ENCODE measurements at regions not wholly inside any gene's neighbourhood (a gene's known extent, or its start where the extent isn't known, plus 50 kb on each side); places are given as distances from the start of the nearest gene placed in this dataset.

DNA sequence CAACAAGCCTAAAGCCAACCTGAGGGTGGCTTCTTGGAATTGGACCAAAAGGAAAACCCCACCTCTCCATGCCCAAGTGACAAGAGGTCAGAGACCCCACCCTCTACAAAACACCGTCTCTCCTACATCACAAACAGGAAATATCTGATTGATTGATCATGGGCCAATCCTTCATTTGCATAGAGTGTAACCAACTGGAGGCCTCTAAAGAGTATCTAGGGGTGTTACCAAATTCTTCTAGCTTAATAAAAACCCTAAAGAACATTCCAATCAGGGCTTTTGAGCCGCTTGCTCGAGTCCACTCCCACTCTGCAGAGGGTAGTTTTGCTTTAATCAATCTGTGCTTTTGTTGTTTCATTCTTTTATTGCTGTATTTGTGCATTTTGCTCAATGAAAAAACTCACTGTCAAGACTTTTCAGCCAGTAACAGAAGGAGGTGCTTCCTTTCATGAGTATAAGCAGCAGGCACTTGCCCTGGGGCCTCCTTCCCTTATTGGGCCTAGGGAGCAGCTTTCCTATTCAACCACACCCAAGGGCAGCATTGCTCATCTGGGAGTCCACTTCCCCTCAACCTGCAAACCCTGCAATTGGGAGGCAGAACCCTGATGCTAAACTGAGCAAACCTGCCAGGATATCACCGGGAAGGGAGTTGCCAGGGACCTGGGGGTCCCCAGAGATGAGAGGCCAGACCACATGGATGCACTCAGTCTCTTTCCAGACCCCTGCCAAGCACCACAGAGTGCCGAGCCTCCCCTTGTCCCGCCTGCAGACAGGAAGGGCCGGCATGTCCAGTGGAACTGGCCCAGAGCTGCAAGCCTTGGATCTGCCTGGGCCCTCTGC, 154.3 kb upstream of the VSTM2B start:
- dilution Hi-C loops (cut with MboI; ENCODE audit: extremely low pct_ligation_motif_present, low sequenced_read_pairs), result no loop called here
- no peaks in the 10 kb centered on the region for H4K20me1 ChIP-seq (ENCODE audit: control insufficient read depth, extremely low read depth, insufficient read depth, low read length)
- H3K4me1 ChIP-seq (ENCODE audit: control insufficient read depth, extremely low read depth, insufficient read depth, low read length), result no peaks in the 10 kb centered on the region
- H3K79me2 ChIP-seq (ENCODE audit: control insufficient read depth, insufficient read depth, low read length), result no peaks in the 10 kb centered on the region
- H3K9ac ChIP-seq (ENCODE audit: control insufficient read depth, extremely low read depth, insufficient read depth, low read length), result no peak overlapping the region
- H3K27ac ChIP-seq (ENCODE audit: control insufficient read depth, insufficient read depth, low read length), result no peak overlapping the region
- no peak overlapping the region for H3K4me2 ChIP-seq (ENCODE audit: control insufficient read depth, extremely low read depth, insufficient read depth, low read depth, low read length)
- no peak overlapping the region for H2AFZ ChIP-seq (ENCODE audit: control insufficient read depth, low read length)
- H3K27me3 ChIP-seq (ENCODE audit: control insufficient read depth, extremely low read depth, insufficient read depth, low read length), result no peaks in the 10 kb centered on the region
- DNase-seq (ENCODE audit: low read depth, low spot score), result no peak
- H3K36me3 ChIP-seq (ENCODE audit: control insufficient read depth in 2 of 2, extremely low read depth in 1 of 2, insufficient read depth in 2 of 2, low read length in 2 of 2), result no peaks in the 10 kb centered on the region
- TF ChIP-seq, protein P1, sequence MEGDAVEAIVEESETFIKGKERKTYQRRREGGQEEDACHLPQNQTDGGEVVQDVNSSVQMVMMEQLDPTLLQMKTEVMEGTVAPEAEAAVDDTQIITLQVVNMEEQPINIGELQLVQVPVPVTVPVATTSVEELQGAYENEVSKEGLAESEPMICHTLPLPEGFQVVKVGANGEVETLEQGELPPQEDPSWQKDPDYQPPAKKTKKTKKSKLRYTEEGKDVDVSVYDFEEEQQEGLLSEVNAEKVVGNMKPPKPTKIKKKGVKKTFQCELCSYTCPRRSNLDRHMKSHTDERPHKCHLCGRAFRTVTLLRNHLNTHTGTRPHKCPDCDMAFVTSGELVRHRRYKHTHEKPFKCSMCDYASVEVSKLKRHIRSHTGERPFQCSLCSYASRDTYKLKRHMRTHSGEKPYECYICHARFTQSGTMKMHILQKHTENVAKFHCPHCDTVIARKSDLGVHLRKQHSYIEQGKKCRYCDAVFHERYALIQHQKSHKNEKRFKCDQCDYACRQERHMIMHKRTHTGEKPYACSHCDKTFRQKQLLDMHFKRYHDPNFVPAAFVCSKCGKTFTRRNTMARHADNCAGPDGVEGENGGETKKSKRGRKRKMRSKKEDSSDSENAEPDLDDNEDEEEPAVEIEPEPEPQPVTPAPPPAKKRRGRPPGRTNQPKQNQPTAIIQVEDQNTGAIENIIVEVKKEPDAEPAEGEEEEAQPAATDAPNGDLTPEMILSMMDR (optimal IDR thresholded peaks at IDR 0.05 in 1 of 3, IDR thresholded peaks at IDR 0.05 in 1 of 3, conservative IDR thresholded peaks at IDR 0.05 in 1 of 3; ENCODE audit: extremely low read depth in 1 of 3, insufficient read depth in 2 of 3, low read length in 3 of 3), result no peak
- TF ChIP-seq EZH2 (IDR thresholded peaks at IDR 0.05; ENCODE audit: low read length), result no peak
- FAIRE-seq, result no peak
- no peak overlapping the region for H3K4me3 ChIP-seq (ENCODE audit: control insufficient read depth in 2 of 3, extremely low read depth in 1 of 3, insufficient read depth in 2 of 3, low read depth in 1 of 3, low read length in 3 of 3)
- H3K9me3 ChIP-seq (ENCODE audit: control insufficient read depth, low read depth, low read length), result peaks cover 4% of the 10 kb centered on the region
- H3K9me1 ChIP-seq (ENCODE audit: control insufficient read depth, extremely low read depth, insufficient read depth, low read length), result no peaks in the 10 kb centered on the region

DNA sequence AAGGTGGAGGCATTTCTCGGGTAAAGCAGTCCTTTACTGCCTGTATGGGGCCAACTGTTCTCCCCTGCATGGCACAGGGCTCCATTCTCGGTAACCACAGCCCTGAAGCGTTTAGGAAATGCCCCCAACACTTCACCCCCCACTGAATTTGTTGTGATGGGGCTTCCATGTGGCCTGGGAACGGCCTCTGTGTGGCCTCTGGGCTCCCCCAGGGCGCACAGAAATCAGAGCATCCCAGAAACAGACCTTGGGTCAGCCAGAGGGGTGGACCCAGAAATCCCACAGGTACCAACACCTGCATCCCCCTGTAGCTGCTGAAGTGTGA, 153.7 kb upstream of the VSTM2B start:
- H3K9me3 ChIP-seq (ENCODE audit: control insufficient read depth, low read depth, low read length), result peaks cover 6% of the 10 kb centered on the region
- no peak overlapping the region for H3K9ac ChIP-seq (ENCODE audit: control insufficient read depth, extremely low read depth, insufficient read depth, low read length)
- H3K4me1 ChIP-seq (ENCODE audit: control insufficient read depth, extremely low read depth, insufficient read depth, low read length), result no peaks in the 10 kb centered on the region
- H3K79me2 ChIP-seq (ENCODE audit: control insufficient read depth, insufficient read depth, low read length), result no peaks in the 10 kb centered on the region
- H3K4me3 ChIP-seq (ENCODE audit: control insufficient read depth in 2 of 3, extremely low read depth in 1 of 3, insufficient read depth in 2 of 3, low read depth in 1 of 3, low read length in 3 of 3), result no peak overlapping the region
- dilution Hi-C loops (cut with MboI; ENCODE audit: extremely low pct_ligation_motif_present, low sequenced_read_pairs), result no loop called here
- H3K27ac ChIP-seq (ENCODE audit: control insufficient read depth, insufficient read depth, low read length), result no peak overlapping the region
- FAIRE-seq (no peak), DNase-seq (ENCODE audit: low read depth, low spot score) (no peak)
- no peak for TF ChIP-seq EZH2 (IDR thresholded peaks at IDR 0.05; ENCODE audit: low read length)
- TF ChIP-seq, protein P1 (optimal IDR thresholded peaks at IDR 0.05 in 1 of 3, IDR thresholded peaks at IDR 0.05 in 1 of 3, conservative IDR thresholded peaks at IDR 0.05 in 1 of 3; ENCODE audit: extremely low read depth in 1 of 3, insufficient read depth in 2 of 3, low read length in 3 of 3), result no peak
- no peaks in the 10 kb centered on the region for H3K27me3 ChIP-seq (ENCODE audit: control insufficient read depth, extremely low read depth, insufficient read depth, low read length)
- no peaks in the 10 kb centered on the region for H3K36me3 ChIP-seq (ENCODE audit: control insufficient read depth in 2 of 2, extremely low read depth in 1 of 2, insufficient read depth in 2 of 2, low read length in 2 of 2)
- no peak overlapping the region for H2AFZ ChIP-seq (ENCODE audit: control insufficient read depth, low read length)
- H3K4me2 ChIP-seq (ENCODE audit: control insufficient read depth, extremely low read depth, insufficient read depth, low read depth, low read length), result no peak overlapping the region
- H3K9me1 ChIP-seq (ENCODE audit: control insufficient read depth, extremely low read depth, insufficient read depth, low read length), result no peaks in the 10 kb centered on the region
- no peaks in the 10 kb centered on the region for H4K20me1 ChIP-seq (ENCODE audit: control insufficient read depth, extremely low read depth, insufficient read depth, low read length)

All from keratinocyte (primary cell).